ENCODE measurements at regions not wholly inside any gene's neighbourhood (a gene's known extent, or its start where the extent isn't known, plus 50 kb on each side); places are given as distances from the start of the nearest gene placed in this dataset.

DNA sequence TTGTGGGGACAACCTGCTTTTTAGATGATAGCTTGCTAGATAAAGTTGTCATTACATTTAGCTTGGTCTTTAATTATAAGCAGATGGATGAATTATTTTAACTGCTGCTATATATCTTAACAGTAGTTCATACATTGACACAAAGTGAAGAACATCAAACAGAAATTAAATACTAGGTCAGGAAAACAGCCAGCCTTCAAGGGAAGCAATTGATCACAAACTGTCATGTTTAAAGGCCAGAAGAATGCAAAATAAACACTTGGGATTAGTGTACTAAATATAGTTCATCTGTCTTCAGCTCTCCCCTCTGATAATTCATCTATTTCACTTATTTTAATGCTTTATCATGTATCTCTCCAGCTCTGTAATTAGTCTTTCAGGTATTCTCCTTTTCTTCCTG is 225.1 kb upstream of the FERMT1 start:
- H3K9me3 ChIP-seq, result no peaks in the 10 kb centered on the region
- DNase-seq, result no peak
- TF ChIP-seq, protein P1, sequence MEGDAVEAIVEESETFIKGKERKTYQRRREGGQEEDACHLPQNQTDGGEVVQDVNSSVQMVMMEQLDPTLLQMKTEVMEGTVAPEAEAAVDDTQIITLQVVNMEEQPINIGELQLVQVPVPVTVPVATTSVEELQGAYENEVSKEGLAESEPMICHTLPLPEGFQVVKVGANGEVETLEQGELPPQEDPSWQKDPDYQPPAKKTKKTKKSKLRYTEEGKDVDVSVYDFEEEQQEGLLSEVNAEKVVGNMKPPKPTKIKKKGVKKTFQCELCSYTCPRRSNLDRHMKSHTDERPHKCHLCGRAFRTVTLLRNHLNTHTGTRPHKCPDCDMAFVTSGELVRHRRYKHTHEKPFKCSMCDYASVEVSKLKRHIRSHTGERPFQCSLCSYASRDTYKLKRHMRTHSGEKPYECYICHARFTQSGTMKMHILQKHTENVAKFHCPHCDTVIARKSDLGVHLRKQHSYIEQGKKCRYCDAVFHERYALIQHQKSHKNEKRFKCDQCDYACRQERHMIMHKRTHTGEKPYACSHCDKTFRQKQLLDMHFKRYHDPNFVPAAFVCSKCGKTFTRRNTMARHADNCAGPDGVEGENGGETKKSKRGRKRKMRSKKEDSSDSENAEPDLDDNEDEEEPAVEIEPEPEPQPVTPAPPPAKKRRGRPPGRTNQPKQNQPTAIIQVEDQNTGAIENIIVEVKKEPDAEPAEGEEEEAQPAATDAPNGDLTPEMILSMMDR (IDR thresholded peaks at IDR 0.05; ENCODE audit: insufficient read depth in 1 of 2, low read depth in 1 of 2, low read length in 1 of 2, severe bottlenecking in 1 of 2, unreplicated experiment in 1 of 2), result no peak
- H3K4me1 ChIP-seq, result no peaks in the 10 kb centered on the region
- no peak overlapping the region for H3K4me3 ChIP-seq (ENCODE audit: low read depth, low read length)
- ChIA-PET CTCF (no interaction called here), POLR2A (no interaction called here)
- Mint-ChIP-seq H3K4me3 (ENCODE audit: unreplicated experiment) (no peak overlapping the region), H3K27me3 (ENCODE audit: insufficient read depth, unreplicated experiment) (no peaks in the 10 kb centered on the region), H3K9me3 (ENCODE audit: unreplicated experiment) (no peaks in the 10 kb centered on the region), H3K36me3 (ENCODE audit: insufficient read depth, unreplicated experiment) (no peaks in the 10 kb centered on the region), H3K27ac (ENCODE audit: unreplicated experiment) (no peak overlapping the region), H3K4me1 (ENCODE audit: low read depth, unreplicated experiment) (no peaks in the 10 kb centered on the region)
- intact Hi-C loops (cut with micrococcal nuclease; ENCODE audit: unreplicated experiment), result no loop called here
- no peaks in the 10 kb centered on the region for H3K27me3 ChIP-seq (replicated peaks; ENCODE audit: control insufficient read depth, insufficient read depth, low read length)
- BruUV-seq (replicated peaks), result no TSS peak
- H3K36me3 ChIP-seq (ENCODE audit: control insufficient read depth, insufficient read depth, low read length), result no peaks in the 10 kb centered on the region

DNA sequence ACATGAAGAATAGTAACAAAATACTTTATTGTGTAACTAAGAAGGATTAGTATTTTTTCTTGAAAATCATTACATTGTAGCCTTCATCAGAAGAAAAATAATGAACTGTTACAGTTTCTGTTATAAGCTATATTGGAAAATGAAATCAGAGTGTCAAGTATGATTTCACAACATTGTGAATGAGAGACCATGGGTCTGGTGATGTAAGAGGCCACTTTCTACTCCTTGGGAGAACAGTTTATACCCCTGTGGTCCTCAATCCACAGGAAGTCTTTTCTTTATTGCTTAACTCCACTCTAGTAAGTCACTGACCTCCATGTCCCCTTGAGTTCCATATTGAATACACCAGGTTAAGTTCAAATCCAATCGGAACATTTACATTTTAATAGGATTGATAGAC is 218.7 kb upstream of the FERMT1 start:
- no peaks in the 10 kb centered on the region for H3K27me3 ChIP-seq (replicated peaks; ENCODE audit: control insufficient read depth, insufficient read depth, low read length)
- no peaks in the 10 kb centered on the region for H3K36me3 Mint-ChIP-seq (ENCODE audit: insufficient read depth, unreplicated experiment)
- BruUV-seq (replicated peaks), result no TSS peak
- H3K4me3 Mint-ChIP-seq (ENCODE audit: unreplicated experiment), result no peak overlapping the region
- no peaks in the 10 kb centered on the region for H3K4me1 Mint-ChIP-seq (ENCODE audit: low read depth, unreplicated experiment)
- no peaks in the 10 kb centered on the region for H3K4me1 ChIP-seq
- no peaks in the 10 kb centered on the region for H3K9me3 ChIP-seq
- CTCF ChIA-PET, result no interaction called here
- POLR2A ChIA-PET, result no interaction called here
- intact Hi-C loops (cut with micrococcal nuclease; ENCODE audit: unreplicated experiment), result no loop called here
- TF ChIP-seq, protein P1 (IDR thresholded peaks at IDR 0.05; ENCODE audit: insufficient read depth in 1 of 2, low read depth in 1 of 2, low read length in 1 of 2, severe bottlenecking in 1 of 2, unreplicated experiment in 1 of 2), result no peak
- no peak for DNase-seq
- H3K27me3 Mint-ChIP-seq (ENCODE audit: insufficient read depth, unreplicated experiment), result no peaks in the 10 kb centered on the region
- no peaks in the 10 kb centered on the region for H3K36me3 ChIP-seq (ENCODE audit: control insufficient read depth, insufficient read depth, low read length)
- no peak overlapping the region for H3K27ac Mint-ChIP-seq (ENCODE audit: unreplicated experiment)
- no peak overlapping the region for H3K4me3 ChIP-seq (ENCODE audit: low read depth, low read length)
- H3K9me3 Mint-ChIP-seq (ENCODE audit: unreplicated experiment), result no peaks in the 10 kb centered on the region

DNA sequence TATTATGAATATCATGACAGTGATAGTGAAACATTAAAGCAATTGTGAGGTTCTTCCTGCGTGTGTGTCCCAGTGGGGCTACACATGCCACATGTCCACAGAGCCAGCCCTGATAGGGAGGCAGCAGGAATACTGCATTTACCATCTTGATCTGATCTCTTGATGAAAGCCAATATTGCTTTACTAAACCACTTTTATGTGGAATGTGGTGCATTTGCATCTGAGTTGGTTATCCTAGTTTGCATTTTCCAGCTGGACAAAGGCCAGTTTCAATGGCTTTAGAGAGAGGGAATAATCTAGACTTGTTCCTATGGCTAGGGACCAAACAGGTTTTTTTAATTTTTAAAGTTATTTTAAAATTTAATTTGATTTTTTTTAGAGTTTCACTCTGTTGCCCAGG is 216.3 kb upstream of the FERMT1 start:
- intact Hi-C loops (cut with micrococcal nuclease; ENCODE audit: unreplicated experiment), result no loop called here
- DNase-seq, result no peak
- BruUV-seq (replicated peaks), result no TSS peak
- Histone ChIP-seq H3K36me3 (ENCODE audit: control insufficient read depth, insufficient read depth, low read length) (no peaks in the 10 kb centered on the region), H3K4me1 (no peaks in the 10 kb centered on the region), H3K4me3 (ENCODE audit: low read depth, low read length) (no peak overlapping the region), H3K27me3 (replicated peaks; ENCODE audit: control insufficient read depth, insufficient read depth, low read length) (no peaks in the 10 kb centered on the region), H3K9me3 (no peaks in the 10 kb centered on the region)
- Mint-ChIP-seq H3K4me1 (ENCODE audit: low read depth, unreplicated experiment) (no peaks in the 10 kb centered on the region), H3K27me3 (ENCODE audit: insufficient read depth, unreplicated experiment) (no peaks in the 10 kb centered on the region), H3K36me3 (ENCODE audit: insufficient read depth, unreplicated experiment) (no peaks in the 10 kb centered on the region), H3K4me3 (ENCODE audit: unreplicated experiment) (no peak overlapping the region), H3K27ac (ENCODE audit: unreplicated experiment) (no peak overlapping the region), H3K9me3 (ENCODE audit: unreplicated experiment) (peaks cover 7% of the 10 kb centered on the region)
- POLR2A ChIA-PET, result no interaction called here
- TF ChIP-seq, protein P1 (IDR thresholded peaks at IDR 0.05; ENCODE audit: insufficient read depth in 1 of 2, low read depth in 1 of 2, low read length in 1 of 2, severe bottlenecking in 1 of 2, unreplicated experiment in 1 of 2), result no peak
- CTCF ChIA-PET, result no interaction called here
